Mesenchymal stem cell (in vitro differentiated cells and primary cell): ENCODE measurements at regions not wholly inside any gene's neighbourhood (a gene's known extent, or its start where the extent isn't known, plus 50 kb on each side); places are given as distances from the start of the nearest gene placed in this dataset.
A peak's percentile ranks its signal among the peaks of the same experiment; 100 is the strongest.

Experiments used
- DNase-seq: peaks from one replicate; pipeline ENCODE4 v3.0.0-alpha.2; 2013
- H2AFZ ChIP-seq: one replicate; pipeline ENCODE4 v1.6.1; 2013; ENCODE audit warnings: low read depth, mild to moderate bottlenecking, control low read depth, inconsistent platforms, low read length, moderate library complexity
- H2AK5ac ChIP-seq: 2 replicates; pipeline ENCODE4 v1.6.1; 2013; ENCODE audit warnings: low read length, moderate library complexity, mild to moderate bottlenecking, inconsistent platforms; ENCODE audit not compliant: severe bottlenecking
- H2BK120ac ChIP-seq: one replicate; pipeline ENCODE4 v1.6.1; 2013; ENCODE audit warnings: low read depth, mild to moderate bottlenecking, inconsistent platforms, low read length, moderate library complexity
- H2BK12ac ChIP-seq, 2 experiments: one replicate each; pipeline ENCODE4 v1.6.1; 2013; ENCODE audit warnings: inconsistent platforms in 2 of 2, low read length in 2 of 2, mild to moderate bottlenecking in 2 of 2, moderate library complexity in 2 of 2, control low read depth in 1 of 2
- H2BK15ac ChIP-seq: one replicate; pipeline ENCODE4 v1.6.1; 2013; ENCODE audit warnings: mild to moderate bottlenecking, low read depth, inconsistent platforms; ENCODE audit not compliant: poor library complexity, severe bottlenecking
- H2BK5ac ChIP-seq: 2 replicates; pipeline ENCODE4 v1.6.1; 2013; ENCODE audit warnings: low read depth, mild to moderate bottlenecking, low read length, control low read depth, inconsistent platforms; ENCODE audit not compliant: poor library complexity, severe bottlenecking
- H3K14ac ChIP-seq, 2 experiments: one replicate each; pipeline ENCODE4 v1.6.1; 2013; ENCODE audit warnings: inconsistent platforms in 2 of 2, low read length in 2 of 2, control low read depth in 1 of 2, mild to moderate bottlenecking in 1 of 2, moderate library complexity in 1 of 2
- H3K18ac ChIP-seq, 2 experiments: one replicate each; pipeline ENCODE4 v1.6.1; 2013; ENCODE audit warnings: inconsistent platforms in 2 of 2, low read length in 2 of 2, control low read depth in 1 of 2, low read depth in 1 of 2, mild to moderate bottlenecking in 1 of 2
- H3K23ac ChIP-seq, 2 experiments: one replicate each; pipeline ENCODE4 v1.6.1; 2013; ENCODE audit warnings: inconsistent platforms in 2 of 2, low read length in 2 of 2, mild to moderate bottlenecking in 2 of 2, moderate library complexity in 2 of 2, control low read depth in 1 of 2
- H3K27ac ChIP-seq: 2 replicates; pipeline ENCODE4 v1.5.1; 2013; ENCODE audit warnings: mild to moderate bottlenecking, moderate library complexity, low read length, control low read depth, inconsistent platforms; ENCODE audit not compliant: poor library complexity, severe bottlenecking
- H3K27me3 ChIP-seq, 2 experiments: 2 replicates each; pipeline versions ENCODE4 v1.6.1 to v1.7.0; 2013; ENCODE audit warnings: low read length in 2 of 2, mild to moderate bottlenecking in 2 of 2, moderate library complexity in 2 of 2, control low read depth in 1 of 2, inconsistent platforms in 1 of 2; ENCODE audit not compliant: control insufficient read depth in 1 of 2, insufficient read depth in 1 of 2
- H3K36me3 ChIP-seq, 2 experiments: 2 replicates each; pipeline versions ENCODE4 v1.6.1 to v1.7.0; 2013; ENCODE audit warnings: low read length in 2 of 2, control low read depth in 1 of 2, inconsistent platforms in 1 of 2, low read depth in 1 of 2, mild to moderate bottlenecking in 1 of 2; ENCODE audit not compliant: insufficient read depth in 2 of 2, control insufficient read depth in 1 of 2
- H3K4ac ChIP-seq, 2 experiments: one replicate each; pipeline ENCODE4 v1.6.1; 2013; ENCODE audit warnings: inconsistent platforms in 2 of 2, low read length in 2 of 2, mild to moderate bottlenecking in 2 of 2, moderate library complexity in 2 of 2, control low read depth in 1 of 2, low read depth in 1 of 2
- H3K4me1 ChIP-seq: 2 replicates; pipeline ENCODE4 v1.6.1; 2013; ENCODE audit warnings: low read depth, low read length, control low read depth; ENCODE audit not compliant: control insufficient read depth, insufficient read depth
- H3K4me2 ChIP-seq: 2 replicates; pipeline ENCODE4 v1.6.1; 2013; ENCODE audit warnings: low read length, mild to moderate bottlenecking, inconsistent platforms; ENCODE audit not compliant: poor library complexity, severe bottlenecking
- H3K4me3 ChIP-seq, 2 experiments: 2 replicates each; pipeline versions ENCODE4 v1.5.1 to v1.7.0; 2013; ENCODE audit warnings: low read length in 2 of 2, mild to moderate bottlenecking in 2 of 2, control low read depth in 1 of 2, low read depth in 1 of 2; ENCODE audit not compliant: insufficient read depth in 1 of 2
- H3K79me1 ChIP-seq: replicated peaks from 2 replicates; pipeline ENCODE4 v1.6.1; 2013; ENCODE audit warnings: mild to moderate bottlenecking, control low read depth, low read length, inconsistent platforms; ENCODE audit not compliant: poor library complexity, severe bottlenecking
- H3K9ac ChIP-seq: 2 replicates; pipeline ENCODE4 v1.7.0; 2013; ENCODE audit warnings: mild to moderate bottlenecking, low read length, moderate library complexity
- H3K9me3 ChIP-seq: 2 replicates; pipeline ENCODE4 v1.7.0; 2013; ENCODE audit warnings: mild to moderate bottlenecking, low read length; ENCODE audit not compliant: control insufficient read depth
- H4K8ac ChIP-seq: one replicate; pipeline ENCODE4 v1.6.1; 2013; ENCODE audit warnings: inconsistent platforms, mild to moderate bottlenecking, low read length, moderate library complexity
- H4K91ac ChIP-seq: one replicate; pipeline ENCODE4 v1.6.1; 2013; ENCODE audit warnings: mild to moderate bottlenecking, low read length, inconsistent platforms
- WGBS: methylation state at CpG from one replicate; pipeline ENCODE4 v1.1.7; 2013; ENCODE audit warnings: mixed read lengths; 5-methylcytosine and 5-hydroxymethylcytosine counted together

DNA sequence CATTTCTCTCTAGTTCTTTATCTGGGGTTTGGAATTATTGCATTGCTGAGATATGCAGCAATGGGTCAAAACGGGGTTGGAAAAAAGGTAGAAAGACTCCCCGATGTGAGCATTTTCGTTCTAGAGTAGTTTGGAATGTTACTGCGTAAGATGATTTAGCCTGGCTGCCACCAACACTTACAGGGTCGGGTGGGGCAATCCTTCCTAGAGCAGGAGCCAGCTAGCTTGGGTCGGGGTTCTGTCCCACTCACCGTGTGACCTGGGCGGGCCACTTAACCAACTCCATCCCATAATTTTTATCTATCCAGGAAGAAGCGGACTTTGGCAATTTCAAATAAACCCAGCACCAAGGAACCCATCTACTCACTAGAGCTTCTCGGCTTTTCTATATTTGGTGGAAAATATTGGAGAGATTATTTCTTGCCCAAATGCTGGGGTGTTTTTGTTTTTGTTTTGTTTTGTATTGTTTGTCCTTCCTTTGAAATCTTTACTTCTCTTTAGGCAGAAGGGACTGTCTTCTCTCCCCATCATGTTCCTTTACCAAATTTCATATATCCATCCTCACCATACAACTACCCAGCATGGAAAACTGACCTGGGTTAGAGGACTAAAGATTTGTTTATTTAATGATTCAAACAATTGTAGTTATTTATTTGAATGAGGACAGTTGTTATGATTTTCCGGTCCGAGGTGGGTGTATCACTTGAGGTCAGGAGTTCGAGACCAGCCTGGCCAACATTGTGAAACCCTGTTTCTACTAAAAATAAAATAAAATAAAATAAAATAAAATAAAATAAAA lies 72.4 kb downstream of the GPX5 start:
- Histone ChIP-seq H3K4me2 (peak overlapping the region; percentile 95), H3K4me3 (peak overlapping the region; percentile 39 to 73), H2AK5ac (no peak overlapping the region), H3K23ac (no peak overlapping the region), H3K18ac (no peak overlapping the region), H3K9ac (peak overlapping the region; percentile 63), H2AFZ (peak overlapping the region; percentile 42), H3K14ac (no peak overlapping the region), H4K8ac (no peak overlapping the region), H3K4me1 (no peaks in the 10 kb centered on the region), H3K4ac (no peak overlapping the region), H3K9me3 (no peaks in the 10 kb centered on the region), H3K36me3 (no peaks in the 10 kb centered on the region), H3K79me1 (no peaks in the 10 kb centered on the region), H4K91ac (no peak overlapping the region), H2BK5ac (no peak overlapping the region), H3K27ac (peak overlapping the region; percentile 26), H2BK15ac (no peak overlapping the region), H3K27me3 (no peaks in the 10 kb centered on the region), H2BK12ac (no peak overlapping the region), H2BK120ac (no peak overlapping the region)
- DNase-seq = peak; percentile 32
- WGBS = 17% methylated on average over 9 of the region's 13 CpGs

DNA sequence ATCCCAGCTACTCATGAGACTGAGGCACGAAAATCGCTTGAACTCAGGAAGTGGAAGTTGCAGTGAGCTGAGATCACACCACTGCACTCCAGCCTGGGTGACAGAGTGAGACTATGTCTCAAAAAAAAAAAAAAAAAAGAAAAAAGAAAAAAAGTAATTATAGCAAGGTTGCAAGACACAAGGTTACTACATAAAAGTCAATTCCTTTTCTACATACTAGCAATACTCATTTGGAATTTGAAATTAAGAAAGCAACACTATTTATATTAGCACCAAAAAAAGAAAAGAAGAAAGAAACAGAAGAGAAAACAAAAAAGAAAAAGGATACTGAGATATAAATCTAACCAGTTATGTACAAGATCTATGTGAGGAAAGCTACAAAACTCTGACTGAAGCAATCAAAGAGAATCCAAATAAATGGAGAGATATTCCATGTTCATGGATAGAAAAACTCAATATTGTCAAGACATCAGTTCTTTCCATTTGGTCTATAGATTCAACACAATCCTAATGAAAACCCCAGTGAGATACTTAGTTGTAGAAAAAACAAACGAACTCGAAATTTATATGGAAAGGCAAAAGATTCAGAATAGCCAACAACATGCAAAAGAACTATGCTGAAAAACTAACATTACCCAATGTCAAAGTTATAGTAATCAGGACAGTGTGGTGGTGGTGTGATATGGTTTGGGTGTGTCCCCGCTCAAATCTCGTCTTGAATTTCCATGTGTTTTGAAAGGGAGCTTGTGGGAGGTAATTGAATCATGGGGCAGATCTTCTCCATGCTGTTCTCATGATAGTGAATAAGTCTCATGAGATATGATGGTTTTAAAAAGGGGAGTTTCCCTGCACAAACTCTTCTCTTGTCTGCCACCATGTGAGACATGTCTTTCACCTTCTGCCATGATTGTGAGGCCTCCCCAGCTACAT lies 73.3 kb downstream of the GPX5 start:
- no peak overlapping the region for H3K4ac ChIP-seq
- H2BK12ac ChIP-seq = no peak overlapping the region
- no peak overlapping the region for H3K27ac ChIP-seq
- no peak overlapping the region for H2BK5ac ChIP-seq
- H3K18ac ChIP-seq = no peak overlapping the region
- H3K4me1 ChIP-seq = no peaks in the 10 kb centered on the region
- H2BK15ac ChIP-seq = no peak overlapping the region
- no peak overlapping the region for H2BK120ac ChIP-seq
- no peak overlapping the region for H3K14ac ChIP-seq
- no peak overlapping the region for H3K23ac ChIP-seq
- no peak overlapping the region for H3K9ac ChIP-seq
- no peak overlapping the region for H4K91ac ChIP-seq
- no peak overlapping the region for H2AFZ ChIP-seq
- no peak overlapping the region for H3K4me2 ChIP-seq
- no peaks in the 10 kb centered on the region for H3K27me3 ChIP-seq
- WGBS = 68% methylated on average over 4 of the region's 6 CpGs
- H2AK5ac ChIP-seq = no peak overlapping the region
- no peak overlapping the region for H3K4me3 ChIP-seq
- no peaks in the 10 kb centered on the region for H3K79me1 ChIP-seq
- no peaks in the 10 kb centered on the region for H3K36me3 ChIP-seq
- H3K9me3 ChIP-seq = no peaks in the 10 kb centered on the region
- DNase-seq = no peak
- no peak overlapping the region for H4K8ac ChIP-seq

DNA sequence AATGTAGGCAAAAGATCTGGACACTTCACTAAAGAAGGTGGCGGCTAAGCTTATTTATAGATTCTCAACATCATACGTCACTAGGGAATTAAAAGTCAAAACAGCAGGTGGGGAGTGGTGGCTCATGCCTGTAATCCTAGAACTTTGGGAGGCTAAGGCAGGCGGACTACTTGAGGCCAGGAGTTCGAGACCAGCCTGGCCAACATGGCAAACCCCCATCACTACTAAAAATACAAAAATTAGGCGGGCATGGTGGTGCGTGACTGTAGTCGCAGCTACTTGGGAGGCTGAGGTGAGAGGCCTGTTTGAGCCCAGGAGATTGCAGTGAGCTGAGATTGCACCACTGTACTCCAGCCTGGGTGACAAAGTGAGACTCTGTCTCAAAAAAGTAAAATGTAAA lies 74.6 kb downstream of the GPX5 start:
- Histone ChIP-seq H3K27me3 (no peaks in the 10 kb centered on the region), H2BK5ac (no peak overlapping the region), H3K14ac (no peak overlapping the region), H2BK120ac (no peak overlapping the region), H2AFZ (no peak overlapping the region), H3K4me3 (no peak overlapping the region), H3K4me1 (no peaks in the 10 kb centered on the region), H3K9ac (no peak overlapping the region), H3K18ac (no peak overlapping the region), H3K4me2 (no peak overlapping the region), H2BK15ac (no peak overlapping the region), H3K9me3 (no peaks in the 10 kb centered on the region), H4K91ac (no peak overlapping the region), H3K23ac (no peak overlapping the region), H2BK12ac (no peak overlapping the region), H4K8ac (no peak overlapping the region), H2AK5ac (no peak overlapping the region), H3K36me3 (no peaks in the 10 kb centered on the region), H3K27ac (no peak overlapping the region), H3K79me1 (no peaks in the 10 kb centered on the region), H3K4ac (no peak overlapping the region)
- WGBS = 87% methylated on average over 4 of the region's 7 CpGs
- no peak for DNase-seq

DNA sequence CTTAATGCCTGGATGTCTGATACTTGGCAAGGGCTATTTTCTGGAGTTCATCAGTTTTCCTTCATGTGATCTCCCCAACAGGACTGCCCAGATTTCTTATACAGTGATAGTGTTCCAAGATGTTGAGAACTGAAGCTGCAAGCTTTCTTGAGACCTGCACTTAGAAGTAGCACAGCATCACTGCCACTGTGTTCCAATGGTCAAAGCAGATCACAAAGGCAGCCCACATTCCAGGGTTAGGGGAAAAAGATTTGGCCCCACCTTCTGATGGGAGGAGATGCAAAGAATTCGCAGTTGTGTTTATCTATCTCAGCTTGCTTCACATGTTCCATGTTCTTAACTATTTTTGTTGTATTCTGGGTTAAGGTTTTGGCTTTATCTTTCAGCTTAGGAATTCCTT lies 78.2 kb downstream of the GPX5 start:
- no peaks in the 10 kb centered on the region for H3K79me1 ChIP-seq
- no peak overlapping the region for H2BK15ac ChIP-seq
- H3K36me3 ChIP-seq = no peaks in the 10 kb centered on the region
- no peak overlapping the region for H4K91ac ChIP-seq
- H3K4me3 ChIP-seq = no peak overlapping the region
- H3K4me2 ChIP-seq = no peak overlapping the region
- H2AK5ac ChIP-seq = no peak overlapping the region
- H3K23ac ChIP-seq = no peak overlapping the region
- no peak overlapping the region for H3K4ac ChIP-seq
- H3K9me3 ChIP-seq = no peaks in the 10 kb centered on the region
- H3K27ac ChIP-seq = no peak overlapping the region
- no peak overlapping the region for H2AFZ ChIP-seq
- H3K14ac ChIP-seq = no peak overlapping the region
- H3K9ac ChIP-seq = no peak overlapping the region
- no peak overlapping the region for H2BK5ac ChIP-seq
- no peak for DNase-seq
- H3K27me3 ChIP-seq = no peaks in the 10 kb centered on the region
- no peak overlapping the region for H4K8ac ChIP-seq
- H3K4me1 ChIP-seq = peaks cover 5% of the 10 kb centered on the region
- H2BK12ac ChIP-seq = no peak overlapping the region
- no CpG with 5 or more reads among the region's 1 CpG for WGBS
- no peak overlapping the region for H2BK120ac ChIP-seq
- no peak overlapping the region for H3K18ac ChIP-seq
